ENCODE measurements at regions not wholly inside any gene's neighbourhood (a gene's known extent, or its start where the extent isn't known, plus 50 kb on each side); places are given as distances from the start of the nearest gene placed in this dataset.

DNA sequence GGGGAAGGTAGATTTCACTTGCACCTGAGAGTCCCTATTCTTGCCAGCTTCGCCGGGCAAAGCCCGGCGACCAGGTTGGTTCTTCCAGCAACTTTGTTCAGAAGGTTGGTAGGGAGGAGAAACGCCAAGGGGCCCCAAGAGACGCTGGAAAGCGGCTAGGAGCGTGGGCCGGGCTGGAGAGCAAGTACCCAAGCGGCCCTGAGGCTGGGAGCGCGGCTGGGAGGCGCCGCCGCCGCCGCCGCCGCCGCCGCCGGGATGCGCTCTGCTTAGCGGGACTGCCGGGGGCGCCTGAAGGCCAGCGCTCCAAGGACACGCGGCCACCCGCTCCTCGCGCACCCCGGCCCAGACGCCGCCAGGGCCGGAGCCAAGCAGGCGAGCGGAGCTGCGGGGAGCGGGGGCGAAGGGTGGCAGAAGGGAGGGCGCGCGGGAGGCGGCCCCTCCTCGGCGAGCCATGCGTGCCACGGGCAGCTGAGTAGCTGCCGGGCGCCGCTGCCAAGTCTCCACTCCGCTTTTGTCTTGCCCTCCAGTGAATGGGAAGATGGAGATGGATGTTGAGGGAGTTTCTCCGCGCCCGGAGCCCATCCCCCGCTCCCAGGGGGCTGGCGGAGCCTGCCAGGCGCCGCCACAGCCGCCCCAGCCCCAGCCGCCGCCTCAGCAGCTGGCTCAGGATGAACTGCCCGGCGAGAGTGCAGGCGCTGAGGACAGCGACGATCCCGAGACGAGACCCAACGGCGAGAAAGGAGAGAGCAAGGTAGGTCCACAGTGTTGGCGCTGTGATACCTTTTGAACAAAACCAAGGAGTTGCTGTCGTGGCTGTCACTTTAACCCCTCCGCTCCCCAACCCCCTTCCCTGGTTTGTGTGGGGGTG lies 227.4 kb upstream of the AZI2 start:
- intact Hi-C loops (cut with DNase I, micrococcal nuclease), result loop anchor here (10.0 kb wide), 1 partner anchor 851 kb away; the partner anchor contains the start of gene EOMES (in 2 of the 2)

DNA sequence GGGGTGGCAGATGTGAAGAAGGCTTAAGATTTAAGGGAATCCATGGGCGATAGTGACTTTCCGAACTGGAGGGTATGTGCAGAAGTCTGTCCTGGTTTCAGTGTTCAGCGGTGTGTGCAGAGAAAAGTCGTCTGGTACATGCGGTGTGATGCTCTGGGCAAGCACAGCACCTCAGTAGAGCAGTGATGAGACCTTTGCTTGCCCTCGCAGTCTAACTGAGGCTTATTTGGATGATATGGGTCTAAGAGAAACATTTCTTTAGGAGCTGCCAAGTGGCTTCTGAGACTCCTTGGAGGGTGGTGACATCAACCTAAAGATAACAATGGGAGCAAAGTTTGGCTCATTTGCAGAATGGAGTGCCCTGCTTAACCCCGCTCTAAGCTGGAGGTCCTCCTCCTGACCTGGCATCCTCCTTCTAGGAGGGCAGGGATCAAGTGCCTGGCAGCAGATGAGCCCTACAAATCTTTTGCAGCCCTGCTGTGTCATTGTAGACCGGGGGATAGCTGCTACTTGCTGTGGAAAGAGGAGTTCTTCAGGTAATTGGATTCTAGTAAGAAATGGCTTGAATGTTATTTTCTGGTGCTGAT lies 228.1 kb upstream of the AZI2 start:
- no peak for DNase-seq
- Mint-ChIP-seq H3K27me3 (peaks cover 54% of the 10 kb centered on the region), H3K4me1 (no peaks in the 10 kb centered on the region), H3K9me3 (ENCODE audit: low read depth) (no peaks in the 10 kb centered on the region), H3K27ac (no peak overlapping the region), H3K36me3 (ENCODE audit: low read depth) (no peaks in the 10 kb centered on the region), H3K4me3 (no peak overlapping the region)
- POLR2A ChIA-PET, result no interaction called here
- intact Hi-C loops (cut with DNase I, micrococcal nuclease), result loop anchor here (10.0 kb wide), 1 partner anchor 852 kb away; the partner anchor contains the start of gene EOMES (in 2 of the 2)
- CTCF ChIA-PET, result no interaction called here
- no peak for ATAC-seq

More for the DNA sequence above, 227.4 kb upstream of the AZI2 start:
- Mint-ChIP-seq H3K36me3 (ENCODE audit: low read depth) (no peaks in the 10 kb centered on the region), H3K27me3 (peaks cover 53% of the 10 kb centered on the region), H3K4me1 (no peaks in the 10 kb centered on the region), H3K9me3 (ENCODE audit: low read depth) (no peaks in the 10 kb centered on the region), H3K27ac (no peak overlapping the region), H3K4me3 (no peak overlapping the region)
- ATAC-seq (no peak), DNase-seq (peak; percentile 7)
- ChIA-PET POLR2A (no interaction called here), CTCF (interaction anchor here (0.6 kb wide), 1 partner anchor 354 kb away, joined by 3 read pairs; no protein-coding TSS in a partner anchor)

DNA sequence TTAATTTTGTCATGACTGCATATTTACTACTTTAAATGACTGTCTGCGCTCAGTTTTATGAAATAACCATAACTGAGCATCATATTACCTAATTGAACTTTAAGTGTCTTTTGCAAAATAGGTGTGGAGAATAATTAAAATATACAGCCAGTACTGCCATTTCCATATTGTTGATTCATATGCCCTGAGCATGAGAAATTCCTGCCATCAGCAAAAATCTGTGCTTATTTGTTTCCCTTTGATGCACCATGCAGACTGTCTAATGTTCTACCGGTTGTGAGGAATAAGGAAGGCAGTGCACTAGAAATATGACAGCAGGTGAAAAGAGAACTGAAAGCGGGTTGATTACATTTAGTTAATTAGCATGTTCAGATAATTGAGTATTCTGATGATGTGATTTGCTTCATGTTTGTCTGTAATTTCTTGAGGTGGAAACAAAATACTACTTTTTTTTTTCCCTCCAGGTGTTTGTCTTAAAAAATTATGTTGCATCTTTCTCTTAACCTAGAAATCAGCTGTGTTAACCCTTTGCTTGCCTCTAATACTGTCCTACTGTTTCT lies 229.4 kb upstream of the AZI2 start:
- ATAC-seq, result no peak
- H3K9me3 Mint-ChIP-seq (ENCODE audit: low read depth), result no peaks in the 10 kb centered on the region
- no peak overlapping the region for H3K4me3 Mint-ChIP-seq
- no peaks in the 10 kb centered on the region for H3K36me3 Mint-ChIP-seq (ENCODE audit: low read depth)
- no peaks in the 10 kb centered on the region for H3K4me1 Mint-ChIP-seq
- no peak for DNase-seq
- CTCF ChIA-PET, result no interaction called here
- POLR2A ChIA-PET, result no interaction called here
- intact Hi-C loops (cut with DNase I, micrococcal nuclease), result loop anchor here (10.0 kb wide), 1 partner anchor 853 kb away; the partner anchor contains the start of gene EOMES (in 2 of the 2)
- no peak overlapping the region for H3K27ac Mint-ChIP-seq
- H3K27me3 Mint-ChIP-seq, result peaks cover 53% of the 10 kb centered on the region

DNA sequence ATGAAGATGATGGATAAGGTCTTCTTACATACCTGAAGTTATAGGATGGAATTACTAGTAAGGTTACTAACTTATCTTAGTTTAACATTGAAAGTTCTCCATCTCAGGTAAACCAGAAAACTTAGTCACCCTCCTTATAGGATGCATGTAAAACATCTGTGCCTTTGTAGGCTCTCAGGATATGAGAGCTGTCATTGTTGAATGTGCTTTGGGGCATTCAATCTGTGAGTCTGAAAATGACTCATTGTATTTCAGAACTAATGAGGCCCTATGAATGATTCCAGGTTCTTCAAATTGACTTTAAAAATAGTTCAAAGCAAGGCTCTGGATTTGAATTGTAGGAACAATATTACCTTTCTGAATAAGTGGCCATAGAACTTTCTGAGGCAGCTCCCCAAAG lies 237.7 kb upstream of the AZI2 start:
- no peak overlapping the region for H3K27ac Mint-ChIP-seq
- ATAC-seq (no peak), DNase-seq (no peak)
- peaks cover 5% of the 10 kb centered on the region for H3K27me3 Mint-ChIP-seq
- intact Hi-C loops (cut with DNase I, micrococcal nuclease), result no loop called here
- no peaks in the 10 kb centered on the region for H3K36me3 Mint-ChIP-seq (ENCODE audit: low read depth)
- POLR2A ChIA-PET, result no interaction called here
- no peak overlapping the region for H3K4me3 Mint-ChIP-seq
- no peaks in the 10 kb centered on the region for H3K4me1 Mint-ChIP-seq
- H3K9me3 Mint-ChIP-seq (ENCODE audit: low read depth), result no peaks in the 10 kb centered on the region
- CTCF ChIA-PET, result no interaction called here

DNA sequence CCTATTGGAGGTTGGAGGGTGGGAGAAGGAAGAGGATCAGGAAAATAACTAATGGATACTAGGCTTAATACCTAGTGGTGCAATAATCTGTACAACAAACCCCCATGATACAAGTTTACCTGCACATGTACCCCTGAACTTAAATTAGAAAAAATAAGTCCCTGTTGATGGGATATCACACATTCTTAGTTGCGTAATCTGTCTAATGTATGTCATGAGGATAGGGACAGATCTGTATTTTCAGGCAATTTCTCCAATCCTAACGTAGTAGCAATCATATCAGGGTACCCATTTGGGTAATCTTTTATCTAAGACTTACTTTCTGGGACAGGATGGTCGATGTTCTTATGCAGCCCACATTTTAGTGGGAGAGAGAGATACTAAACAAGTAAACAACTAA lies 239.1 kb upstream of the AZI2 start:
- Mint-ChIP-seq H3K4me1 (no peaks in the 10 kb centered on the region), H3K27me3 (peaks cover 2% of the 10 kb centered on the region), H3K9me3 (ENCODE audit: low read depth) (no peaks in the 10 kb centered on the region), H3K27ac (no peak overlapping the region), H3K36me3 (ENCODE audit: low read depth) (no peaks in the 10 kb centered on the region), H3K4me3 (no peak overlapping the region)
- no peak for DNase-seq
- no peak for ATAC-seq
- POLR2A ChIA-PET, result no interaction called here
- CTCF ChIA-PET, result no interaction called here
- intact Hi-C loops (cut with DNase I, micrococcal nuclease), result no loop called here

DNA sequence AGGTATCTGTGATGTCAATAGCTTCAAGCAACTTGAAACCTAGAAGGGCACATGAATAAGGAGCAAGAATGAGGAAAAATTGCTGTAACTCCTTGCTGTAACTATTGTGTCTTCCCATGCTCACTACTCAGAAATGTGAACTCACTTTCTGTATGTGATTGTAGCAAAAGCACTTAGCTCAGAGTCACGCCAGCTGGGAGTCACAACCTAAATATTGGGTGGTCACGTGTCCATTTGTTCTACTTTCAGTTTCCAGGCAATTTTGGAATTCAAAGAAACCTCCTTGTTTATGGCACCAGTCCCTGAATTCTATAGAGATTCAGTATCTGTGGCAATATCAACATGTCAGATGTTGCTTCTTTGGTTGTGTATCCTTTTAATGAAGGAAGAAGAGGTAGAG lies 241.6 kb upstream of the AZI2 start:
- ATAC-seq, result no peak
- H3K27me3 Mint-ChIP-seq, result peaks cover 2% of the 10 kb centered on the region
- DNase-seq, result no peak
- no peaks in the 10 kb centered on the region for H3K4me1 Mint-ChIP-seq
- H3K4me3 Mint-ChIP-seq, result no peak overlapping the region
- H3K27ac Mint-ChIP-seq, result no peak overlapping the region
- H3K36me3 Mint-ChIP-seq (ENCODE audit: low read depth), result no peaks in the 10 kb centered on the region
- CTCF ChIA-PET, result no interaction called here
- POLR2A ChIA-PET, result no interaction called here
- intact Hi-C loops (cut with DNase I, micrococcal nuclease), result no loop called here
- no peaks in the 10 kb centered on the region for H3K9me3 Mint-ChIP-seq (ENCODE audit: low read depth)

DNA sequence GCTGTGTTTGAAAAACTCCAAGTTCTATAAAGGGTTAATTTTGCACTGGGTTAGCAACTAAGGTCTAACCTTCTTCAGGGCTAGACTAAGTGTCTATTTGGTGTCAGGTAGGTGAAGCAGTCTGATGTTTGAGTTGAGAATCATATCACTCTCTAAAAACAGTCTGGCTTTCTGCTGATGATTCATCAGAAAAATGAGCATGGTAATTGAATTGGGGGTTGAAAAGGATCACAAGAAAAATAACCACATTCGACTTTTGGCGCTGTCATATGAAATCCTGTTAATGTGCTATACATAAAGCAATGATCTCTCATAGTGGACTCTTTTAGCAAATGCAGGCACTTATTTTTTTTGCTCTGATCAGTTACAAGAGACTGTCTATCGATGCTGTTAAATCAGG lies 242.2 kb upstream of the AZI2 start:
- Mint-ChIP-seq H3K27me3 (peaks cover 2% of the 10 kb centered on the region), H3K27ac (no peak overlapping the region), H3K36me3 (ENCODE audit: low read depth) (no peaks in the 10 kb centered on the region), H3K4me1 (no peaks in the 10 kb centered on the region), H3K9me3 (ENCODE audit: low read depth) (no peaks in the 10 kb centered on the region), H3K4me3 (no peak overlapping the region)
- DNase-seq (no peak), ATAC-seq (no peak)
- intact Hi-C loops (cut with DNase I, micrococcal nuclease), result no loop called here
- ChIA-PET CTCF (no interaction called here), POLR2A (no interaction called here)

DNA sequence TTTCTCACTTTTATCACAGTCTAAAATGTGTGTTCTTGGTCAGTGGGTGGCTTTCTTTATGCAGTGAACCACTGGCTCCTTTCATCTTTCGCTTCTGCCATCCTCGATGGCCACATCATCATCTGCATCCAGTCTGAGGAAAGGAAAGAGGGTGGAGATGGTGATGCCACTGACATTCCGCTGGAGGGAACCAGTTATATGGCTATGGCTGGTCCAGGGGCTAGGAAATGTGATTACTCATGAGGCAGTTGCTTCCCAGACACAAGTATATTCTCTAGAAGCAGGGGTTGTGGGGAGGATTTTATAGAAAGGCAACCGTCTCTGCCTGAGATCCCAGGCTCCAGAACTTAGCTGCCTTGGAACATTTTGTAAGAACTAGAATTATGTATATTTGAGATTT lies 246.7 kb upstream of the AZI2 start:
- H3K9me3 Mint-ChIP-seq (ENCODE audit: low read depth), result peaks cover 5% of the 10 kb centered on the region
- POLR2A ChIA-PET, result no interaction called here
- CTCF ChIA-PET, result no interaction called here

DNA sequence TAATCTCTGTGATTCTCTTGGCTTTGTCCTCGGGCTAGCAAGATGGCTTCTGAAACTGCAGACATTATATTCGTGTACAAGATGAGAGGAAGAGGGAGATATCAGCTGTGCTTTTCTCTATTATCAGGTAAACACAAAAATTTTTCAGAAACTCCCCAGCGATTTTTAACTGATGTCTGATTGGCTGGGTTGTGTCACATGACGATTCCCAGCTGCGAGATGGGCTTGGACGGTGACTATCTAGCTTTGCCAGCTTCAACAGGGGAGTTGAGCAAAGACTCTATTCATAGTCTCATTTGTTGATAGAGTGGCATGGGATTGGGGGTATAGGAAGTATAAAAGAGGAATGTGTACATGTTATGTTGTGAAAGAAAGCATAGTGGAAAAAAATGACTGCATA lies 248.8 kb upstream of the AZI2 start:
- Mint-ChIP-seq H3K4me3 (no peak overlapping the region), H3K36me3 (ENCODE audit: low read depth) (no peaks in the 10 kb centered on the region), H3K27ac (no peak overlapping the region), H3K4me1 (no peaks in the 10 kb centered on the region), H3K27me3 (peaks cover 6% of the 10 kb centered on the region), H3K9me3 (ENCODE audit: low read depth) (peaks cover 5% of the 10 kb centered on the region)
- POLR2A ChIA-PET, result no interaction called here
- ATAC-seq (no peak), DNase-seq (no peak)
- CTCF ChIA-PET, result no interaction called here
- intact Hi-C loops (cut with DNase I, micrococcal nuclease), result no loop called here

More for the DNA sequence above, 246.7 kb upstream of the AZI2 start:
- DNase-seq, result no peak
- H3K4me3 Mint-ChIP-seq, result no peak overlapping the region
- H3K4me1 Mint-ChIP-seq, result no peaks in the 10 kb centered on the region
- ATAC-seq, result no peak
- H3K36me3 Mint-ChIP-seq (ENCODE audit: low read depth), result no peaks in the 10 kb centered on the region
- H3K27me3 Mint-ChIP-seq, result peaks cover 4% of the 10 kb centered on the region
- intact Hi-C loops (cut with DNase I, micrococcal nuclease), result no loop called here
- H3K27ac Mint-ChIP-seq, result no peak overlapping the region

DNA sequence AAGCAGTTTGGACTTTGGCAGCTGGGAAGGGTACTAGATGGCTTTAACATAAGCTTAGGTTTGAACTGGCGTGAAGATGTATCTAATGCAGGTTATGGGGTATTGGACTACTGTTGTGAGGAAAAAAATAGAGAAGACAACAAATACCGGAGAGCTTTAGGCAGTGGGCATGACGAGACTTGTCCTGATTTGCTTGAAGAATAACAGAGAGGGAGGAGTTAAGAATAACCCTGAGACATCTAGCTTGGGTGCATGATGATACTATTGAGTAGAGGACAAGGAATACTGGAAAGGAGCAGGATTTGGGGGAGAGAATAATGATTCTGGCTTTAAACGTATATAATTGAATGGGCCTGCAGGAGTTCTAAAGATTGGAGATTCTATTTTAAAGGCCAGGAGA lies 249.5 kb upstream of the AZI2 start:
- Mint-ChIP-seq H3K36me3 (ENCODE audit: low read depth) (no peaks in the 10 kb centered on the region), H3K27me3 (peaks cover 6% of the 10 kb centered on the region), H3K4me3 (no peak overlapping the region), H3K27ac (no peak overlapping the region), H3K4me1 (no peaks in the 10 kb centered on the region), H3K9me3 (ENCODE audit: low read depth) (peaks cover 5% of the 10 kb centered on the region)
- DNase-seq, result no peak
- ATAC-seq, result no peak
- ChIA-PET CTCF (no interaction called here), POLR2A (no interaction called here)
- intact Hi-C loops (cut with DNase I, micrococcal nuclease), result no loop called here

DNA sequence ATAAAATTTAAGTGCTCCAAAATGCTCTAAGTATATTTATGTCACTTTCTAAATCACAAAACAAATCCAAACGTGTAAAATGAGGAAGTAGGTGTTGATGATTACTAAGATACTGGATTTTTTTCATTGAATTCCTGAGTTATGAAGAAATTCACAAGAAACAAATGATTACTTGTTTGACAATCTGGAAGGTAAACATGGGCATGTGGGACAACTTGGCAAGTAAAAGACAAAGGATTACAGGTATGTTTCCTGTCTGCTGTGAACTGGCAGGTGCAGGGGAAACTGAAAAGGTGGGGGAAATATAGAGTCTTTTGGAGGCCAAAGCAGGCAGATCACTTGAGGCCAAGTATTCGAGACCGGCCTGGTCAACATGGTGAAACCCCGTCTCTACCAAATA lies 252.7 kb upstream of the AZI2 start:
- DNase-seq (no peak), ATAC-seq (no peak)
- CTCF ChIA-PET, result no interaction called here
- H3K27ac Mint-ChIP-seq, result no peak overlapping the region
- H3K36me3 Mint-ChIP-seq (ENCODE audit: low read depth), result no peaks in the 10 kb centered on the region
- H3K27me3 Mint-ChIP-seq, result peaks cover 6% of the 10 kb centered on the region
- intact Hi-C loops (cut with DNase I, micrococcal nuclease), result no loop called here
- H3K4me3 Mint-ChIP-seq, result no peak overlapping the region
- POLR2A ChIA-PET, result no interaction called here
- H3K4me1 Mint-ChIP-seq, result no peaks in the 10 kb centered on the region
- H3K9me3 Mint-ChIP-seq (ENCODE audit: low read depth), result peaks cover 5% of the 10 kb centered on the region

DNA sequence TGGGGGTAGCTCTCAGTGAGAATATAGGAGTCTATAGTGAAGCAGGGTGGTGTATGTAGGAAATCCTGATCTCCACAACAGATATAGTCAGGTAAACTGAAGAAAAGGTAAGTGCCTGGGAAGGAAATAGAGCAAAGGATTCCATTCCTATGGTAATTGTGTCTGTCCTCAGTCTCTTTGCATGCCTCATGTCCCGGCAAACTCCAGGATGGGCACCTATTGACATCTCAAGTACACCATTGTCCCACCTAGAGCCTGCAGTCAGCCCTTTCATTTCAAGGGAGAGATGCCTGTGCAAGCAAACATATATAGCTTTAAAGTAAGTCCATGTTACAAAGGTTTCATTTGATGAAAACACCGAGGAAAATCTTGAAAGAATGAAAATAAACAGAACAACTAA lies 257.7 kb upstream of the AZI2 start:
- Mint-ChIP-seq H3K4me3 (no peak overlapping the region), H3K36me3 (ENCODE audit: low read depth) (no peaks in the 10 kb centered on the region), H3K4me1 (no peaks in the 10 kb centered on the region), H3K27ac (no peak overlapping the region), H3K27me3 (peaks cover 2% of the 10 kb centered on the region), H3K9me3 (ENCODE audit: low read depth) (no peaks in the 10 kb centered on the region)
- ChIA-PET CTCF (interaction anchor here (0.7 kb wide), 1 partner anchor 1380 kb away, joined by 4 read pairs; no protein-coding TSS in a partner anchor), POLR2A (no interaction called here)
- no peak for ATAC-seq
- intact Hi-C loops (cut with DNase I, micrococcal nuclease), result no loop called here
- DNase-seq, result no peak
